A673 (cell line): ENCODE measurements at regions not wholly inside any gene's neighbourhood (a gene's known extent, or its start where the extent isn't known, plus 50 kb on each side); places are given as distances from the start of the nearest gene placed in this dataset.

Experiments used
- BruUV-seq: library from RNA; stranded (reverse); fragments of 400-500 nt; replicated peaks from 2 replicates; lab custom pipeline; 2021; lab: Mats Ljungman, UMichigan
- CTCF ChIA-PET: fragments of 300-600 bp; sonication (Branson Sonifier 250); formaldehyde crosslinking; loops from one replicate; lab custom pipeline; 2022; ENCODE audit warnings: antibody characterized with exemption; lab: Charles Lee
- POLR2A ChIA-PET: fragments of 300-600 bp; sonication (Branson Sonifier 250); formaldehyde crosslinking; loops from one replicate; lab custom pipeline; 2022; ENCODE audit warnings: antibody characterized with exemption; ENCODE audit not compliant: low non-redundant PET; lab: Charles Lee
- DNase-seq: peaks from one replicate; pipeline ENCODE4 v3.0.0-alpha.2; 2015; ENCODE audit warnings: low spot score
- H3K27ac ChIP-seq: fragments of 200-600 bp; sonication (generic); 2 replicates; pipeline ENCODE4 v1.5.1; 2016; ENCODE audit warnings: mixed run types, low read depth, mild to moderate bottlenecking, mixed read lengths, antibody characterized with exemption, low read length; ENCODE audit not compliant: poor library complexity, severe bottlenecking
- H3K27me3 ChIP-seq: fragments of 200-600 bp; sonication (generic); replicated peaks from 2 replicates; pipeline ENCODE4 v1.6.1; 2017; ENCODE audit warnings: mixed run types, low read depth, mild to moderate bottlenecking, mixed read lengths, antibody characterized with exemption, low read length; ENCODE audit not compliant: insufficient read depth, poor library complexity
- H3K36me3 ChIP-seq: fragments of 200-600 bp; sonication (generic); 2 replicates; pipeline ENCODE4 v1.6.1; 2016; ENCODE audit warnings: mixed run types, mild to moderate bottlenecking, mixed read lengths, antibody characterized with exemption, low read length; ENCODE audit not compliant: insufficient read depth, poor library complexity, severe bottlenecking
- H3K4me1 ChIP-seq: fragments of 200-600 bp; sonication (generic); 2 replicates; pipeline ENCODE4 v1.6.1; 2017; ENCODE audit warnings: mixed run types, mild to moderate bottlenecking, mixed read lengths, antibody characterized with exemption, low read length; ENCODE audit not compliant: insufficient read depth, poor library complexity, severe bottlenecking
- H3K4me3 ChIP-seq: fragments of 200-600 bp; sonication (generic); 2 replicates; pipeline ENCODE4 v1.5.1; 2016; ENCODE audit warnings: low read depth, mixed run types, mild to moderate bottlenecking, mixed read lengths, low read length; ENCODE audit not compliant: poor library complexity, severe bottlenecking
- H3K9me3 ChIP-seq: fragments of 200-600 bp; sonication (generic); 2 replicates; pipeline ENCODE4 v1.6.1; 2016; ENCODE audit warnings: mixed run types, low read depth, mild to moderate bottlenecking, mixed read lengths, antibody characterized with exemption, low read length; ENCODE audit not compliant: poor library complexity, severe bottlenecking
- CTCF ChIP-seq: fragments of 300-800, 200-600 bp; sonication (generic); conservative IDR thresholded peaks from 2 replicates; pipeline ENCODE4 v1.5.1; 2017; ENCODE audit warnings: low read depth, mild to moderate bottlenecking, antibody characterized with exemption, low read length, moderate library complexity, mixed read lengths
- EZH2 ChIP-seq: fragments of 200-600 bp; sonication (generic); IDR thresholded peaks from 2 replicates; pipeline ENCODE4 v1.6.1; 2017; ENCODE audit warnings: borderline replicate concordance, low read depth, mild to moderate bottlenecking, mixed read lengths, antibody characterized with exemption, low read length; ENCODE audit not compliant: poor library complexity, severe bottlenecking
- intact Hi-C: fragments of 100-400 bp; cut with micrococcal nuclease; formaldehyde crosslinking; loops from one replicate; pipeline ENCODE4 v1.10.0; 2022; ENCODE audit not compliant: unreplicated experiment

GRCh38 chr2:120820263-120820952, 84.7 kb downstream of the GLI2 start:
- CTCF ChIA-PET: interaction anchor here (0.6 kb wide), 1 partner anchor 34 kb away, joined by 7 read pairs; no protein-coding TSS in a partner anchor
- no peaks in the 10 kb centered on the region for H3K9me3 ChIP-seq
- no peaks in the 10 kb centered on the region for H3K36me3 ChIP-seq
- H3K4me3 ChIP-seq: peak overlapping the region; percentile 7
- TF ChIP-seq CTCF (no peak), EZH2 (no peak)
- intact Hi-C loops: no loop called here
- H3K27me3 ChIP-seq: no peaks in the 10 kb centered on the region
- BruUV-seq: no TSS peak
- peak overlapping the region; percentile 92 for H3K27ac ChIP-seq
- H3K4me1 ChIP-seq: peaks cover 40% of the 10 kb centered on the region
- POLR2A ChIA-PET: no interaction called here
- peak; percentile 81 for DNase-seq

- Histone ChIP-seq H3K9me3 (no peaks in the 10 kb centered on the region), H3K4me1 (peaks cover 45% of the 10 kb centered on the region), H3K27ac (peak overlapping the region; percentile 92), H3K4me3 (peak overlapping the region; percentile 7), H3K27me3 (no peaks in the 10 kb centered on the region), H3K36me3 (no peaks in the 10 kb centered on the region)
- TF ChIP-seq EZH2: no peak
- TF ChIP-seq CTCF: no peak
- BruUV-seq: no TSS peak
- peak; percentile 79 for DNase-seq
- intact Hi-C loops: no loop called here
- ChIA-PET CTCF (no interaction called here), POLR2A (no interaction called here)
Measured at GRCh38 chr2:120820953-120821279, 85.2 kb downstream of the GLI2 start.

- CTCF ChIA-PET: no interaction called here
- intact Hi-C loops: no loop called here
- TF ChIP-seq CTCF (no peak), EZH2 (no peak)
Measured at GRCh38 chr2:120821446-120822160, 85.9 kb downstream of the GLI2 start.

More at GRCh38 chr2:120821446-120822160, 85.9 kb downstream of the GLI2 start:
- DNase-seq: no peak
- POLR2A ChIA-PET: no interaction called here
- no peak overlapping the region for H3K4me3 ChIP-seq
- H3K36me3 ChIP-seq: no peaks in the 10 kb centered on the region
- peak overlapping the region; percentile 92 for H3K27ac ChIP-seq
- no peaks in the 10 kb centered on the region for H3K27me3 ChIP-seq
- BruUV-seq: no TSS peak
- peaks cover 45% of the 10 kb centered on the region for H3K4me1 ChIP-seq
- no peaks in the 10 kb centered on the region for H3K9me3 ChIP-seq
